A204.1 (cell line): ENCODE measurements at regions not wholly inside any gene's neighbourhood (a gene's known extent, or its start where the extent isn't known, plus 50 kb on each side); places are given as distances from the start of the nearest gene placed in this dataset.

Experiments used
- FAIRE-seq: peaks from 2 replicates; lab custom pipeline; 2012; peaks lifted over from hg19 to GRCh38; lab: Jason Lieb, UNC

DNA sequence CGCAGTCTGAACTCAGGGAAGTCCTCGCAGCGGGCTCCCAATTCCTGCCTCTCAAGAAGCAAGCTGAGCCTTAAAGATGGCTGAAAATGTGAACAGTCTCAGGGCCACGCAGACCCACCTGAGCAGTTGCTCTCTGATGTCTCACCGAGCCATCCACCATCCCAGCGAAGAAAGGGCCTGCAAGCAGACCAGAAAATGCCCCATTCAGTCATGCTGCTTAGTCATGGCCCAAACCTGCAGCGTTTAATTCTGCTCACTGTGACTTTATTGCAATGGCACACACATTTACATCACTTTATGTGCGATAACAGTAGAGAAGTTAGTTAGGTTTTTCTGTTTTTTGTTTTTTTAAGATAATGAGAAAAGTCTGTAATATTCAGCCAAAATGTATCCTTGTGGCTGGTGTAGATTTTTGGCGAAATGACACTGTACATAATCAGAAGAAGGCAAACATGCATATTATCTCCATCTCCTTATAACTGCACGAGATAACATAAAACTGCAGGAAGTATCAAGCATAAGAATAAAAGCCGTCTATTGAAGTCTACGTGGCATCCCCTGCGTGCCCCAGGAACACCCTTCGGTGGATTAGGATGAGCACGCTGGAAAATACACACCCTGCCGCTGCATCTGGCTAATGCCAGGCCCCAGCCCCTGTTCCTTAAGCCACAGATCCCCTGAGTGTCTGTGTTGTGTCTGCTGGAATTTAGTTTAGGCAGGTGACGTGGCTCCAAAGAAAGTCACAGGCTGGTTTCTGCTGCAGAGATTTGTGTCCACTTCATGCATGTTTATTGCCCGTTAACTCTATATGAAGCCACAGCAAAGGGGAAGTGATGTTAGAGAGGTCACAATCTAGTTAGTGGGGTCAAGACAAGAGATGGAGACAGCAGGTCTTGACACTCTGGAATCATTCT lies 119.8 kb upstream of the IRF2BP2 start:
- no peak for FAIRE-seq

DNA sequence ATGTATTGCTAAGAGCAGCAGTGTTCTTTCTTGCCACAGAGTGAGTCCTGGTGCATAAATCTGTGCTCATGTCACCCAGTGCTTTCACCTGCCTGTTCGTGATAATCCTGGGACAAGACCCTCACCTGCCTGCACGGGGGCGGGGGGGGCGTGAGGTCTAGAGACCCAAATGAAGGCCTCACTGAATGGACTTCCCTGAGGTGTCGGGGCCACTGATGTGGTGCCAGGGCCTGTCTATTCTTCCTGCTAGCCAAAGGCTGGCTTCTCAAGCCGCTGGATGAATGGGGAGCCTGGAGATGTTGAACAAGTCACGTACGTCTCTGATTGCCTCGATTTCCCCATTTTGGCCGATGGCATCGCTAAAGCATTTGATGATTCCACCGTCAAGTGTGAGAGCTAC lies 118.8 kb upstream of the IRF2BP2 start:
- no peak for FAIRE-seq

DNA sequence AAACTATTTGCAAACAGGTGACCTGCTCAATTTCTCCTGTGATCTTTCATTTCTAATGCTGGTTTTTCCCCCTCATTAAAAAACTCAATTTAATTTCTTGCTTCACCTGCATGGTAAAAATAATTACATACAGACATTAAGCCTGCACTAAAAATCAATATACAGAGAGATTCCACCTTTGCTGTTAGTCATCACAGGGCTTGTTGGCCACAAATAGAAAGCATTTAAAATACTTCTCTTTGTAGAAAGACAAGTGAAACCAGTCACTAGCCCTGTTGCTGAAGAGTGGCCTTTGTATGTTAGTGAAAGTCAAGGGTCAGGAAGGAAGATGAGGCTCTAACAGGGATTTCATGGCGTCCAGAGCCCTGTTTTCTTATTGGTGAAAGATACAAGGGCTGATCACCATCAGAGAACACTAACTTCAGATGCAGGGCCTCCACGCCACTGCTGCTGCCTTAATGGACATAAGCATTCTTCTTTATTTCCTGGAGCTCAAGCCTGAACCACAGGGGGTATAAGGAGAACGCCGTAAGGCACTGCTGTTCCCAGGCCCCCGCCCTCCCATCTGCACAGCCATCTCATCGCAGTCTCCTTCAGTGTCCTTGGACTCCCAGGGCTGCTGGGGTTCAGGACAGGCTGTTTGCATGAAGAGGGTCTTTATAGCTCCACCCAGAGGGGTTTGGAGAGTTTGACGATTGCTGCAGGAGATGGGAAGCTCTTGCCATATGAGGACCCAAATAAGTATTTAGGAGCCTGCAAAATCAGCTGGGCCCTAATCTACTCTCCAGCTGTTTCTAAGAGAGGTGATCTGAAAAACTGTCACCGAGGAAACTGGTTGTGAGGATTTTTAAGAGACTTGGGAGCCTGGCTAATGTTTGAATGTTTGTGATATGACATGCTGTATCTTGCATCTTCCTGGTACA lies 117.3 kb upstream of the IRF2BP2 start:
- no peak for FAIRE-seq

DNA sequence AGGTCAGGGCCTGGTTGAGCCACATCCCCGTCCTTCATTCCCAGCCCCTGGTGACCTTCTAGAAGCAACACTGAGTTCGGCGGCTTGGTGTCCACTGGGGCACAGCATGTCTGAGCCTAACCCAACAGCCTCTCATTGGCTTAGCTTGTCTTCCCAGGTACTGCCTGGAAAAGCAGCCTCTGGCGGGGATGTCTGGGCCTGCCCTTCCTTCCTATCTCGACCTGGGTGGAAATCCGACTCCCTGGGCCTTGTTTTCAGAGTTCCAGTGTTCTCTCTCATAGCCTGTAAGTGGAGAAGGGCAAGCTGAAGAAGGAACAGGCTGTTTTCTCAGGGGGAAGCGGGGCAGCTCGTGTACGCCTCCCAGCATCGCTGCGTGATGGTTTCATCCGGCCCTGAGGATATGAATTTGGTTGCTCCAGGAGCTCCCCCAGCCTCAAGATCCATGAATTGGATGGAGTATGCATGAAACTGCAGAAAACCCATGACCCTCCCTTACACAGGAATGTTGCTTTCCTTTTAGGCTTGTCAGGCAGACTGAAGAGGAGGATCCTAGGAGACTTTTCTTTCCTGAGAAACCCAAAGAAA lies 116.5 kb upstream of the IRF2BP2 start:
- FAIRE-seq: no peak

DNA sequence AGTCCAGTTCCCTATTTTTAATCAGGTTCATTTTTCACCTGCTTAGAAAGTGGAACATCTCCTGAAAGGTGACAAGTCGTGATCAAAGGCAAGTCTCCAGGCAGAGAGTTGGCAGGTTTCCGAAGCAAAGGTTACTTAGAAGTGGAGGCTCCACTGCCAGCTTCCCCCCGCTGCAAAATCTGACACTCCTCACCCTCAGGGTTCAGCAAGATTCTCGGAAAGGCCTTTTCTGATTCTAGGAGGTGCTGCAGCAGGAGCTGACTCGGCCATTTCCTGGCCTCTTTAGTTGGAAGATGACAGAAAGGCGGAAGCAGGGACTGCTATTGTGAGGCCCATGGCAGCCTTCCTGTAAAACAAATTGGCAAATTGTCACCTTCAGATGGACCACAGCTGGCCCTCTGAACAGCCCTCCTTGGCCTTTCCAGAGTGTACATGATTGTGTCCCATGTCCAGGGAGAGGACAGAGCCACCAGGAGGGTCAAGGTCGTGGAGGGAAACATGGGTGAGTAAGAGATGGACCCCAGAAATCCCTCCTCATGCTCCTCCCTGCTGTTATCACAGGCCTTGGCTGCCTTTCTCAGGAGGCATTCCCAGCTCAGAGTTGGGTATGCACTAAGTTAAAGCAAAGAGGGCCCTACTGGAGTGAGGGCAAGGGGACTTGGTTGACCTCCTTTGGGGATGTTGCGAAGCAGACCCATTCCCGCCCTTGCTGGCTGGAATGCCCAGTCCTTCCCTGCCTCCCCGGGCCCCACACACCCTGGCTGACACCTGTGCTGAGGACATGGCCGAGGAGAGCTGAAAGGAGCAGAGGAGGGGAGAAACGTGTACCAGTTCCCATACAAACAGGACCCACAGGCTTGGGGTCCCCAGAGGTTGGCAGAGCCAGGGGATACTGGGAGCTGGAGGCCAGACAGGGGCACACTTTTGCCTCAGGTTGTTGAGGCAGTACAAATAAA lies 115.5 kb upstream of the IRF2BP2 start:
- FAIRE-seq: no peak

DNA sequence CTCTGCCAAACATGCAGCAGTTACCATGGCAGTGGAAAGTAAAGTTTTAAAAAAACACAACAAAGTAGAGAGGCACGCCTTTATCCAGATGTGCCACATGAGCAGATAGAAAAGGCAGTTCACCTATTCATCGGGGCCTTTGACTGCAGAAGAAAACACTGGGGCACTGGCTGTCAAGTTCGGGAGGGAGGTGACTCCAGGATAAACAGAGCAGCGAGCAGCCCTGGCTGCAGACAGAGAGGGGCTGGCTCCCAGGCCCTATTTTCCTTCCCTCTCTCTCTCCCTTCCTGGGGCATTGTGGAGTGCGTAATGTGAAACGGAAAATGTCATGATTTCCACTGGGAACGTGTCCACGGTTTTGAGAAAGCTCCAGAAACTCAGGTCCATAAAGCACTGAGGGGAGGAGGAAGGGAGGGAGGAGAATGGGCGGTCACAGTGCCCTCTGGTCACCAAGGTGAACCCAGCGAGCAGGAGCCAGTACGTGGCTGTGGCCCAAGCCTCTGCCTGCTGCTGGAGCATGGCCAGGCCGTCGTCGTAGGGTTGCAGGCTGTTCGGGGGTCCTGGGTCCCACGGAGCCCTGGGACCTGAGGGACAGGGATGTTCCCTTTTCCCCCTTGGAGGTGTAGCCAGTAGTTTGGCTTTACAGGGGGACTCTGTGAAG lies 114.7 kb upstream of the IRF2BP2 start:
- no peak for FAIRE-seq

DNA sequence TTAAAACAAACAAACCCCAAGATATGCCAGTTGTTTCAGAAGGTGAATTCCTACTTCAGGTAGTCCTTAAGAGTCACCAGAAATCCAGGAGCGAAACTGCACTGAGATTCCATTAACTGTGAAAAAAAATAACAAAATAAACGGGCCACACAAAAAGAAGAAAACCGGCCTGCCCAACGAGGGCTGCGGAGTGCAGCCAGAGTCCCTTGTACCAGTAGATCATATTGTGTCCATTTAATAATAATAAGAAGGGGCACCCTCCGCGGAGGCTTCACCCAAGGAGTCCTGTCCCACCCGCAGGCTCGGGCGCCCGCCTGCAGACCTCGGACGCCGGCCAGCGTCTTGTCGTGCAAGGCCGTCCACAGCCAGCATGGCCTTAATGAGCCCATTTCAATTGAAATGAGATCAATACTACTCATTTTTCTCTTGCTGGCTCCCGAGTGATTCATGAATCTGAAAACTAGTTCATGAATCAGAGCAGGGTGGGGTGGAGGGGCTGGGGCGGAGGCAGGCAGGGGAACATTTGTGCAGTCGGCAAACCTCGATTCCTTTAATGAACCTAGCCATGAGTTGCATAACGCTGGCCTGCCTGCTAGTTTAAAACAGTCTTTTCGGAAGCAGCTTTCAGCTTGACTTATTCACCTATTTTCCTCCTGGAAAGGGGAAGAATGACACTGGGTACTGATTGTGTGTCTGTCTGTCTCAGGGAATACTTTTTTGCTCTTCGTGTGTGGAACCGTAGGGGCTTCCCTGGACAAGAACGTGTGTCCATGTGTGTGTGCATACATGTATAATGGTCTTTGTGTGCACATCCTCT lies 113.1 kb upstream of the IRF2BP2 start:
- FAIRE-seq: no peak

DNA sequence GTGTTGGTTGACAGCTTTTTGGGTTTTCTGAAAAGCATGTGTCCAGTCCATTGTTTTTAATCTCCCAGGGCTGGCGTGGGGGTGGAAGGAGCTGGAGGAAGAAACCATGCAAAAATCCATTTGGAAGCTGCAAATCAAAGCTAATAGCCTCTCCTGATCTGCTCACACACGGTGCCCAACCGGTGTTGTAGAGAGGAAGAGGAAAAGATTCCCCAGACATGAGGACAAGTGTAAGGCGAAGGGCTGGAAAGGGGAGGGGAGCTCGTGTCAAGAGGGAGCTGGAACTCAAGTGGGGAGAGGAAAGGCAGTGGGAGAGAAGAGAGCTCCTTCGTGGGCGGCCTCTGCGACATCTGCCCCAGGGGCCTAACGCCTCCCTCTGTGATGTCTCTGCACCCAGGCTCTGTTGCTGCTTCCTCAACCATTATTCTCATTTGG lies 112.3 kb upstream of the IRF2BP2 start:
- no peak for FAIRE-seq

DNA sequence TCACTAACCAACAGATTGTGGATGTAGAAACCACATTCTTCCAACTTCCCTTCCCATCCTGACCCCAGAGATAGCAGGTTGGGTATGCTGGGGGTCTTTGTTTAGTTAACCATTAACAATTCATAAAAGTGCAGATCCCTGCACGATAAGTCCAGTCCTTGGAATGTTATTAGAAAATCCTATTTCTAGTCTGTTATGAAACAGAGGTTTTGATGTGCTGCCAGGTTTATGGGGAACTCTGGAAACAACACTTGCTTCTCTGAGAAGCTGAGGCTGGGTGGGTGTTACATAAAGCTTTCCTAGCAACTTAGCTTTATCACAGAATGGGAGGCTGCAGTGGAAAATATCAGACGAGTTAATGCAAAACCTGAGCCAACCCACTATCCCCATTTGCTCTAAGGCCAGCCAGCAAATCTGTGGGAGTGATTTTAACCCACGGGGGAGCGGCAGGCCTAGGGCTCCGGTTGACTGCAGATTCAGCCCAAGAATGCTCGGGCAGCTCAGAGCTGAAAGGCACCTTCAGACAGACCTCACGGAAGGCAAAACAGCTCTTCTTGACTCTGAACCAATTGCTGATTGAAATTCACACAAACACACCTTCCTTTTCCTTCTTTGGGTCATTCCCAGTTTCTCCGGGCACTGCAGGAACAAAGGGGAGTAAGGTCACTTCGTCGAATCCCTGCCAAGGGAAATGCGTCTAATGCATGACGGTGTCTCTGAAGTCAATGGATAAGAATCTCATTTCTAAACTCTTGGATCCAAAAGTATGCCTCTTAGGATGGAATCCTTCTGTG lies 111.7 kb upstream of the IRF2BP2 start:
- no peak for FAIRE-seq

DNA sequence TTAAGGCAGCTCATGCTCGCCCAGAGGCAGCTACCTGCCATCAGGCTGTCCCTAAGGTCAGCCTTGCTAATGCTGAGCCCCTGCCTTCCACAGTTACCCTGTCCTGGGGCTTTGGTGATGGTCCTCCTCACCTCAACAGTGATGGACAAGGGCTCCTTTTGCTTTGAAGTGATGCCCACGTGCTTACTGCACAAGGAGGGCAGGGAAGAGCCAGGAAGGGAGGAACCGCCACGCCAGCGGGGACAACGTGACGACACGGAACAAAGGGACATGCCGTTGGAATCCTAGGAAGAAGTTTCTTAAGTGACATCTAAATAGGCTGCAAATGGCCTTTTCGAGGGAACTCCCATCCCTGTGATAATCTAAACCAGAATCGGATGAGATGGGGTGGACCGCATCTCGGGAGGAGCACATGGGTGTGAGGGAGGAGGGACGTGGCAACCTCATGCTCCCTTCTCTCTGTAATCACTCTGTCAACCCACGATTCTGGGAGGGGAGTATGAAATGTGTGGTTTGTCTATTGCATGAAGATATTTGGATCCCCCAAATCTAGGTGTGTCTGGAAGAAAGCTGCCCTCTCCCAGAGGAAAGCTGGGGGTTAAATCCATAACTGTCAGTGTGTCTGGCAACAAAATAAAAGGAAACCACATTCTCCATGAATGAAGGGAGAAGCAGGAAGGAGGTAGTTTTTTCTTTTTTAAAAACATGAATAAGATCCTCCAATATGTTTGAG lies 110.9 kb upstream of the IRF2BP2 start:
- no peak for FAIRE-seq

DNA sequence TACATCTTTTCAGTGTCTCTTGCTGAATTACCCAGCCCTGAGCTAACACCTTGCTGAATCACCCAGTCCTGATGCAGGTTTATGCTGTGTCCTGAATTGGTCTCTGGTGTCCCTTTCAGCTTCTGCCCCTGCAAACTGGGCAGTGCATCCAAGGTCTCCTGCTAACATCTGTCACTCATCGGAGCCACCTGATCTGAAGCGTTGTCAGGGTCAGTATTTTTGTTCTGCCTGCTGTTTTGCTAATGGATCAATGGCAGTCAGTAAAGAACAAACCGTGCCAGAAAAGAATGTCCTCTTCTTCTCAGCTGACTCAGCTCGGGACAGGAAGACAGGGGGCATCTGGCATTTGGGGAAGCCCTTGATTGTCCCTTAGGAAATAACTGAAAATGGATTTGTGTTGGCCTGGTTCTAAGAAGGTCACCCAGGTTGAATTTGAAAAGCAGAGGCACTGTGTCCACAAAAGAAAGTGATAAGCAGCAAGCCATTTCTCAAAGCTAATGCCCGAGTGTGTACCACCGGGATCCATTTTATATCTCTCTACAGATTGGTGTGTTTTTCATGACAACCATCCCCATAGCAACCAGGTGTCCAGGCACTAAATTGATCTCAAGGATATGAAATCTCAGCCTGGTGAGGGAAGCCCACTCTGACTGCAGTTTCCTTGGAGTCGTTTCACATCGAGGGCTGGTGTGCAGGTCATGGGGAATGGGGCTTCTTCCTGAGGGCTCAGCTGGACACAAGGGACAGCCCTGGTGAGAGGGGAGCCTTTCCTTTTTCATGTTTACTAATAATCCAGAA lies 109.7 kb upstream of the IRF2BP2 start:
- FAIRE-seq: no peak

DNA sequence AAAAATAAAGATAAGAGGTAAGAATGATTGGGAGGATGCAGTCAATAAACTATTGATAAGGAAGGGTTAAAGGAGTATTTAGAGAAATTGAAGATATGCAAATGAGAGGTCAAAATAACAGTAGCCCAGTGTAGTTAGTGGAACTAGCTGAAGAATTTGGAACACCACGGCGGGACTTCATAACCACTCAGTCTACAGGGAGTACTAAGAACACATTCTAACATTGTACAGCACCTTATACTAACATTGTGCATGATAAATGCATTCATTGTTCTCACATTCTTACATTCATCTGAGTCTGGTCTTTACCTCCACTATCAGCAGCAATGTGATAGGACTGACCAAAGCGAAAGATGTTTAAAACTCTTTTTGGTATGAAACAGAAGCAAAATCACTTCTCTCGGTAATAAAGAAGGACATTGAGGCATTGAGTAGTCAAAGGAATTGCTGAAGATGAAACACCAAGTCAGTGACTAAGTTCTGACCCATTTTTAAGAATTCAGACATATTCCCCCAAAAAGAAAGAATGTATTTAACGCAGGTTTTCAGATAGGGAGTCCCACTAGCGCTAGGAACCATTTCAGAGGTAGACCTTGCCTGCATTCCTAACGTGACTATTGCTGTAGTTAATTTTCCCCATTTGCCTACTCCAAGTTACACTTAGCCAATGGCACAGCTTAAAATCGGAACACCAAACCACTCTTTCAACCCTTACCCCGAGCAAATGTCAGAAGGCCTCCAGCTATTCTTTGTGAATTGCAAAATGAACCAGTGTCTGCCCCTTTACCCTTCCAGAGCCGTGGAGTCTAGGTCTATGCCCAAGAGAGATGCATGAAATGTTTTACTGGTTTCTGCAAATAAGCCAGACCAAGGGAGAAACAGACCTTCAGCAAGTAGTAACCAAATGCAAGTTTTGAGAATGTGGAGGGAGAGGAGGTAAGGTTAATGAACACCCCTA lies 108.8 kb upstream of the IRF2BP2 start:
- FAIRE-seq: no peak

DNA sequence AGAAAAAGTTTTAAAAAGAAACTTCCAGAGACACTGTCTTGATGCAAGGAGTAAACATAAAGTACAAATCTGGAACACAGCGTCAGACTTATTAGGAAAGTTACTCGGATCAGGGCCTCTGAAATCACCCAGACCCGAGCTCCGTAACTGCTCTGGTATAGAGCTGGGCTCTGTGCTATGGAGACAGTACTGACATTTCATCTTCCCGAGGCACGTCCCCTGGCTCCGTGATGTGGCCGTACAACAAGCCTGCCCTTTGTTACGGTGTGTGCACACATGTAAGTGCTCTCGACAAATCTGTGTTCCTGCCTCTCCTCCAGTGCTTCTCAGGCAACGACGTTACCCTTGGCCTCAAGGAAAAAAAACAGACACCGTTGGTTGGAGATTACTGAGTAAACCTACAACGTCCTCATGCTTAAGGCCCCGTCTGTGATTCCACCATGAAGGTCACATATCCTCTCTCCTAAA lies 107.0 kb upstream of the IRF2BP2 start:
- FAIRE-seq: no peak

DNA sequence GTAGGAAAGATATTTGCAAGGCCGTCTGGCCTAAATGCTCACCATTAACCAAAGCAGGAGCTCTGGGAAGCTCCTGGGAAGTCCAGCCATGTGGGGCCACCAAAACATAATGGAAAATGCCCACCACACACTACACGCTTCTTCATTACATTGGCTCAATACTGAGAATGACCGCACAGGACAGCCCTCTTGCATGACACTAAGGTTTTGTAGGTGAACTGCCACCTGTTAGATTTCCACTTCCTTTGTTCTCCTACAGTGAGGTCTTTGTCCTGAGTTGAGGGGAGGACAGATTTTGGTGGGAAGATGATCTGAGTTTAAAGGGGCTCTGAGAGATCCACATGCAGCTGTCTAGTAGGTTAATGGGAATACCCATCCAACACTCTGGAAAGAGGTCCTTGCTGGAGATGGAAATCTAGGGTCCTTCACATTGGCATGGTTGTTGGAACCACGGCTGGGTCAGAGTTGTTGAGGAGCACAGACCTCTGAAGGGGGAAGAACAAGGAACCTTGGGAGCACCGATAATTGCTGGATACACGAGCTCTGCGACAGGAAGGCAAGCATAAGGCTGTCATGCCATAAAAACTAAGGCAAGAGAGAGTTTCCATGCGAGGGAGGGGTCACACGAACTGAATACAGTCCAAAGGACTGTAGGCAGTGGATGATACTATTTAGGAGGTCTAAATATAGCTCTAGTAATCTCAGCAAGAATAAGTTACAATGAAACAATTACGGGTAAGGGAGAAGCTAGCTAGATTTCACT lies 105.5 kb upstream of the IRF2BP2 start:
- no peak for FAIRE-seq

DNA sequence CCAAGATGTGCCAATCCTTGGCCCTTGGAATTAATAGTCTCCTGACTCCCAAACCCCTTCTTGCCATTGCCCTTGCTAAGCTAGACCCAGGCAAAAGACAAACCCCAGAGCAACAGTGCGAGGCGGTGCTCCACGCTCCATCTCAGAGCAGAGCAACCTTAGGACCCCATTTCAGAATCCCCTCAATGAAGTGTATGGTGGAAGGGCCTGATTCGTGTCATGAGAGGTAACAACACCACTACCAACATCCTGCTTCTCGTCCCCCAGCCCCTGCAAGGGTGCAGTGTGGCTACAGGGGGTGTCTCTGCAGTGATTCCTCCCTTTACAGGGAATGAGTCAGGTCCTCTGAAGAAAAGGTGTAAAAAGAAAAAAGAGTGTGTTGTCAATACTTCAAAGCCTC lies 103.9 kb upstream of the IRF2BP2 start:
- no peak for FAIRE-seq

DNA sequence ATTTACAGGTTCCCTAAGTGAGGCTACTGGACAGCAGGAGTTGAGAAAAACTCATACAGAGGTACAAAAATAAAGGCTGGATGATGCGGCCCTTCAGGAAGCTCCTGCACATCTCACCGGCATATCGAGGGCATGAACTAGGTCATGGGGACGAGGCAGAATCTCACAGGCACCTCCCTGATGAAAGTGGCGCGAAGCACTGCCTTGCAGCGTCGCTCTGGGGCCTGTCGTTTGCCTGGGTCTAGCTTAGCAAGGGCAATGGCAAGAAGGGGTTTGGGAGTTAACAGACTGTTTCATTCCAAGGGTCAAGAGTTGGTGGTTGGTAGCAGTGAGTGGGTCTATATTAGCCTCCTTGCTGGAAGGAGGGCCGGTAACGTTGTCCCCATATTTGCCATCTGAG lies 103.5 kb upstream of the IRF2BP2 start:
- no peak for FAIRE-seq
